ENCODE measurements at regions not wholly inside any gene's neighbourhood (a gene's known extent, or its start where the extent isn't known, plus 50 kb on each side); places are given as distances from the start of the nearest gene placed in this dataset.

GRCh38 chr16:5906351-5906750 is 808.8 kb upstream of the EEF2KMT start:
- Mint-ChIP-seq H3K36me3 (no peaks in the 10 kb centered on the region), H3K27me3 (peaks cover 21% of the 10 kb centered on the region), H3K4me3 (no peak overlapping the region), H3K9me3 (no peaks in the 10 kb centered on the region), H3K27ac (no peak overlapping the region), H3K4me1 (ENCODE audit: unreplicated experiment) (no peaks in the 10 kb centered on the region)
- no peak for TF ChIP-seq CTCF (conservative IDR thresholded peaks at IDR 0.05)
- DNase-seq (ENCODE audit: extremely low spot score, unreplicated experiment), result no peak

GRCh38 chr16:5905935-5906334 is 808.3 kb upstream of the EEF2KMT start:
- DNase-seq (ENCODE audit: extremely low spot score, unreplicated experiment), result no peak
- Mint-ChIP-seq H3K27me3 (peaks cover 17% of the 10 kb centered on the region), H3K9me3 (no peaks in the 10 kb centered on the region), H3K4me3 (no peak overlapping the region), H3K4me1 (ENCODE audit: unreplicated experiment) (no peaks in the 10 kb centered on the region), H3K36me3 (no peaks in the 10 kb centered on the region), H3K27ac (no peak overlapping the region)
- TF ChIP-seq CTCF (conservative IDR thresholded peaks at IDR 0.05), result no peak

- H3K27me3 Mint-ChIP-seq, result peaks cover 17% of the 10 kb centered on the region
- no peak for DNase-seq (ENCODE audit: extremely low spot score, unreplicated experiment)
These were observed 806.2 kb upstream of the EEF2KMT start for GRCh38 chr16:5903832-5904231.

GRCh38 chr16:5903153-5903552 is 805.6 kb upstream of the EEF2KMT start:
- H3K4me1 Mint-ChIP-seq (ENCODE audit: unreplicated experiment), result no peaks in the 10 kb centered on the region
- H3K4me3 Mint-ChIP-seq, result no peak overlapping the region
- no peaks in the 10 kb centered on the region for H3K36me3 Mint-ChIP-seq
- no peak for TF ChIP-seq CTCF (conservative IDR thresholded peaks at IDR 0.05)
- peaks cover 17% of the 10 kb centered on the region for H3K27me3 Mint-ChIP-seq
- no peak overlapping the region for H3K27ac Mint-ChIP-seq
- H3K9me3 Mint-ChIP-seq, result no peaks in the 10 kb centered on the region
- DNase-seq (ENCODE audit: extremely low spot score, unreplicated experiment), result no peak

More at GRCh38 chr16:5903832-5904231, 806.2 kb upstream of the EEF2KMT start:
- Mint-ChIP-seq H3K36me3 (no peaks in the 10 kb centered on the region), H3K4me1 (ENCODE audit: unreplicated experiment) (no peaks in the 10 kb centered on the region), H3K4me3 (no peak overlapping the region), H3K9me3 (no peaks in the 10 kb centered on the region), H3K27ac (no peak overlapping the region)
- TF ChIP-seq CTCF (conservative IDR thresholded peaks at IDR 0.05), result no peak

GRCh38 chr16:5900046-5900445 is 802.5 kb upstream of the EEF2KMT start:
- no peak overlapping the region for H3K4me3 Mint-ChIP-seq
- no peak for TF ChIP-seq CTCF (conservative IDR thresholded peaks at IDR 0.05)
- peaks cover 21% of the 10 kb centered on the region for H3K27me3 Mint-ChIP-seq
- no peak for DNase-seq (ENCODE audit: extremely low spot score, unreplicated experiment)
- H3K9me3 Mint-ChIP-seq, result no peaks in the 10 kb centered on the region
- no peak overlapping the region for H3K27ac Mint-ChIP-seq
- no peaks in the 10 kb centered on the region for H3K36me3 Mint-ChIP-seq
- H3K4me1 Mint-ChIP-seq (ENCODE audit: unreplicated experiment), result peaks cover 8% of the 10 kb centered on the region

GRCh38 chr16:5895976-5896375 is 798.4 kb upstream of the EEF2KMT start:
- Mint-ChIP-seq H3K27me3 (peaks cover 19% of the 10 kb centered on the region), H3K27ac (no peak overlapping the region), H3K4me3 (no peak overlapping the region), H3K36me3 (no peaks in the 10 kb centered on the region), H3K9me3 (no peaks in the 10 kb centered on the region), H3K4me1 (ENCODE audit: unreplicated experiment) (peaks cover 8% of the 10 kb centered on the region)
- TF ChIP-seq CTCF (conservative IDR thresholded peaks at IDR 0.05), result no peak
- no peak for DNase-seq (ENCODE audit: extremely low spot score, unreplicated experiment)
